GM10248 (cell line): ENCODE measurements at regions not wholly inside any gene's neighbourhood (a gene's known extent, or its start where the extent isn't known, plus 50 kb on each side); places are given as distances from the start of the nearest gene placed in this dataset.

Experiments used
- CTCF ChIA-PET: fragments of 300-600 bp; sonication (Branson Sonifier 250); formaldehyde crosslinking; extraction: SDS; loops from one replicate; lab custom pipeline; 2021; ENCODE audit warnings: antibody characterized with exemption; lab: Yijun Ruan, JAX
- POLR2A ChIA-PET: fragments of 350-650 bp; sonication (Branson Sonifier 250); formaldehyde crosslinking; extraction: SDS; loops from one replicate; lab custom pipeline; 2020; ENCODE audit warnings: antibody characterized with exemption; lab: Yijun Ruan, JAX
- DNase-seq: peaks from one replicate; pipeline ENCODE4 v3.0.0; 2012; ENCODE audit errors: extremely low spot score
- CTCF ChIP-seq: IDR thresholded peaks from 2 replicates; pipeline ENCODE4 v1.5.1; 2012; ENCODE audit warnings: mild to moderate bottlenecking, low read depth; ENCODE audit errors: extremely low read depth, missing control alignments, control extremely low read depth

- ChIA-PET CTCF (interaction anchor here (1.1 to 1.2 kb wide), 2 partner anchors 20 to 22 kb away, joined by 3 read pairs; no protein-coding TSS in a partner anchor), POLR2A (no interaction called here)
Observed at GRCh38 chr14:22018890-22019289, 345.3 kb upstream of the OR4E1 start.

GRCh38 chr14:22012452-22012851, 338.8 kb upstream of the OR4E1 start:
- no peak for DNase-seq
- ChIA-PET POLR2A (no interaction called here), CTCF (interaction anchor here (1.4 to 4.2 kb wide), 2 partner anchors 34 to 165 kb away, joined by 3 to 20 read pairs; no protein-coding TSS in a partner anchor)
- no peak for TF ChIP-seq CTCF

More at GRCh38 chr14:22018890-22019289, 345.3 kb upstream of the OR4E1 start:
- no peak for DNase-seq
- no peak for TF ChIP-seq CTCF

- no peak for DNase-seq
- ChIA-PET CTCF (interaction anchor here (1.3 to 4.2 kb wide), 2 partner anchors 20 to 33 kb away, joined by 3 to 20 read pairs; no protein-coding TSS in a partner anchor), POLR2A (no interaction called here)
- no peak for TF ChIP-seq CTCF
Observed at GRCh38 chr14:22011253-22011642, 337.6 kb upstream of the OR4E1 start.

GRCh38 chr14:22010545-22011252, 337.1 kb upstream of the OR4E1 start:
- no peak for DNase-seq
- CTCF ChIA-PET, result interaction anchor here (0.7 to 4.2 kb wide), 5 partner anchors 14 to 93 kb away, joined by 3 to 20 read pairs (median 3); no protein-coding TSS in a partner anchor
- POLR2A ChIA-PET, result no interaction called here
- TF ChIP-seq CTCF, result no peak

- ChIA-PET POLR2A (no interaction called here), CTCF (interaction anchor here (2.8 to 4.2 kb wide), 2 partner anchors 12 to 30 kb away, joined by 8 to 20 read pairs; no protein-coding TSS in a partner anchor)
- no peak for TF ChIP-seq CTCF
- DNase-seq, result no peak
Observed at GRCh38 chr14:22008766-22009165, 335.1 kb upstream of the OR4E1 start.

GRCh38 chr14:22007784-22008412, 334.3 kb upstream of the OR4E1 start:
- TF ChIP-seq CTCF, result no peak
- POLR2A ChIA-PET, result no interaction called here
- CTCF ChIA-PET, result interaction anchor here (1.4 to 2.8 kb wide), 2 partner anchors 11 to 105 kb away, joined by 3 to 8 read pairs; no protein-coding TSS in a partner anchor
- DNase-seq, result no peak
